NOMO-1 treated with DMSO at 0.1 percent for 48 hours (cell line): ENCODE measurements at regions not wholly inside any gene's neighbourhood (a gene's known extent, or its start where the extent isn't known, plus 50 kb on each side); places are given as distances from the start of the nearest gene placed in this dataset.

ENCODE experiments used
- DNase-seq: peaks from one replicate; lab custom pipeline; 2025; ENCODE audit not compliant: unreplicated experiment; lab: John Stamatoyannopoulos, UW

DNA sequence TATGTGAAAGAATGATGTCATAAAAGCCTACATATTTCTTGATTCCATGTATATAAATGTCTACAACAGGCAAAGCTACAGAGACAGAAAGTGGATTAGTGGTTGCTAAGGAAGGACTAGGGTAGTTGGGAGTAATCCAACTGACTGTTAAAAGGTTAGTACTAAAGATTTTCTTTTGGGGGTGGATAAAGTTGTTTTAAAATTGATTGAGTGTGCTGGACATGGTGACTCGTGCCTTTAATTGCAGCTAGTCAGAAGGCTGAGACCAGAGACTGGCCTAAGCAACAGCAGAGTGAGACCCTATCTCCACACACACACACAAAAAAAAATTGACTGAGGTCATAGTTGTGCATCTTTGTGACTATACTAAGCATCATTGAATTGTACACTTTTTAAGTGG lies 234.3 kb downstream of the C12orf50 start:
- DNase-seq, result no peak

DNA sequence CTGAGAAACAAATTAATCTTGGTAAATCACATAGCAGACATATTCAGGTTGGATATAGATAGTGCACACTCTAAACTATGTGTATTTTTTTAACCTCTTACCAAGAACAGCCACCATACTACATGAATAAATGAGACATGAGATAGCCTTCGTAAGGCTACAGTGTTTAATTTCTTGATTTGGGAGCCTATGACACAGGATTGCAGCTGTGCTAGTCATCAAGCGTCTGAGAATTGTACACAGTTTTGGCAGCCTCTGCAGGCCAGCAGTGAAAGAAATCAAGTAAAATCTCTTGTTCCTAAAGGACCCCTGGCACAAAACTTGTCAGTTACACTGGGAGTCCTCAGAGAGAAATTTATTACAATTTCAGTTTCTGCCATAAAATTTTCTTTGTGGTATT lies 236.1 kb downstream of the C12orf50 start:
- no peak for DNase-seq

DNA sequence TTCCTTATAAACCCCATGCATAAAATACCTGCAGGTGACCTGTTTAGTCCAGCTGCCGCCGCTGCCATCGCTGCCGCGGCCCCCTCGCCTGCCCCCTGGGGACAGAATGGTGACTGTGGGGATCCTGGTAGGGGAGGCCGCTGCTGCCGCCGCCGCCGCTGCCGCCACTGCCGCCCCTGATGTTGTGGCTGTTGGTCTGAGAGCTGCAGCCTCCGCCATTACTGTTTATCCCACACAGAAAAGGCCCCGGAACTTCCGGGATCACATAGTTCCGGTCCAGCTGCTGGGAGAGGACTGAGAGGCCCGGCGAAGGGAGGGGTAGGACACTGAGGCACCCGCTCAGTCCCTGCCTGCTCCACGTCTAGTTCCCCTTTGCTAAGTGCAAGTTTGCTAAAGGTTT lies 244.9 kb downstream of the C12orf50 start:
- no peak for DNase-seq

DNA sequence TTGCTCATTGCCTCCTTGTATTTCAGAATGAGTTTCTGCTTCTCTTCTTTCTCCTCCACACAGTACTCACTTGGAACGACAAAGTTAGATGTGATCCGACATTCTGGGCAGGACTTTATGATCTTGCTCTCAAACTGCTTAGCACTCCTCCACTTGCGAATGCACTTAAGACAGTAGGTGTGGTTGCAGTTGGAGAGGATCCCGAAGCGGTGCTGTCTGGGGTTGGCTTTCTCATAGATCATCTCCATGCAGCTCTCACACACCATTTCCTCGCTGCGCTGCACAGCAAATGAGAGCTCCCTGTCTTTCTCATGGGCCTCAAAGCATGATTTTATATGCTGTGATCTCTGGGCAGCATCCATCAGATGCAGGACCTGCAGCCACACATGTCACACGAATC lies 245.7 kb downstream of the C12orf50 start:
- no peak for DNase-seq

DNA sequence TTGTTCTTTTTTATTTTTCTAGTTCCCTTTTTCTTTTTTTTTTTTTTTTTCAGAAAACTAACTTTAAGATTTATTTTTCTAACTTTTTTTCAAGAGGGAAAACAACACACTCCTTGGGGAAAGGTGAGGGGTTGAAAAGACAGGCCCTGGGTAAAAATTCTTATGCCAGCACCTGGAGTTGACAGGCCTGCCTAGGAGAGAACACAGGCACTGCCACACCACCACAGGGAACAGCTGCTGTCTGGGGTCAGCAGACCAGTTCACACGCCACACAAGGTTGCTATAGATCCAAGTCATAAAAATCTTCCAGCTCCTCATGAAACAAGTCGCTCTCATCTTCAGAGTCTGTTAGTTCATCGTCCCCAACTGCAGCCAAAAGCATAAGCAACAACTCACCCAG lies 246.4 kb downstream of the C12orf50 start:
- DNase-seq, result no peak

DNA sequence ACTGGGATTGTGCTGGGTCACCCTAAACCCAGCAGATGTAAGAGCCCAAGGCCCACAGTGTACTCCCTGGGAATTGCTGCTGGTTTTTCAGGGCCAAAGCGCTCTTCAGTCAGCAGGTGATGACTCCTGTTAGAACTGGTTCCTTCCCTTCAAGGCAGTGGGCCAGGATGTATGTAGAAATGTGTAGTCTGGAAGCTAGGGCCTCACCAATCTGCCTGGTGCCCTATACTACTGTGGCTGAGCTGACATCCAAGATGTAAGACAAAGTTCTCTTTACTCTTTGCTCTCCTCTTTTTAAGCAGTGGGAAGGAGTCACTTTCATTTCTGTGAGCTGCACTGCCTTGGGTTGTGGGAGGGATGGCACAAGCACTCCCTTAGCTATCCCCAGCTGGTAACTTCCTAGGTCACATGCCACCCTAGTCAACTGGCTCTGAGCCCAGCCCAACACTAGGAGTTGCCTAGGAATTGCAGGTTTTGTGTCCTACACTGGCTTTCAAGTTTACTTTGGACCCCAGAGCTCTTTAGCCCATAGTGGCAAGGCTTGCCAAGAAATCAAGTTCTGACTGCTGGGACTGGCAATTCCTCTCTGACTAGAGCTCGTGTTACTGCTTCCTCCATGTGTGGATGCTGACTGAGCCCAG lies 249.2 kb downstream of the C12orf50 start:
- no peak for DNase-seq

DNA sequence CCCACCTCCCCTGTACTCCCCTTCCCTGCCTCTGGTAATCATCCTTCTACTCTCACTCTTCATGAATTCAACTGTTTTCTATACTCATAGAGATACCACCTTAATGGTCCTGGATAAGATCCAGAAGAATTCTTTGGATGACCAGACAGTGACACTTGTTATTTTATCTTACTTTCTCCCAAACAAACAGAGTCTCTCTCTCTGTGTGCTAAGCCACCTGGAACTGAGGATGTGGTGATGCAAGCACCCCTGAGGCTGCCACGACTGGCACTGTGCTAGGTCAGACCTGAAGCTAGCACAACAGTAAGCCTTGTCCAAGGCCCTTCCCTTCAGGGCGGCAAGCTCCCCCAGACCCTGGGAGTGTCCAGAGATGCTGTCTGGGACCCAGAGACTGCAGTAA lies 250.2 kb downstream of the C12orf50 start:
- no peak for DNase-seq

DNA sequence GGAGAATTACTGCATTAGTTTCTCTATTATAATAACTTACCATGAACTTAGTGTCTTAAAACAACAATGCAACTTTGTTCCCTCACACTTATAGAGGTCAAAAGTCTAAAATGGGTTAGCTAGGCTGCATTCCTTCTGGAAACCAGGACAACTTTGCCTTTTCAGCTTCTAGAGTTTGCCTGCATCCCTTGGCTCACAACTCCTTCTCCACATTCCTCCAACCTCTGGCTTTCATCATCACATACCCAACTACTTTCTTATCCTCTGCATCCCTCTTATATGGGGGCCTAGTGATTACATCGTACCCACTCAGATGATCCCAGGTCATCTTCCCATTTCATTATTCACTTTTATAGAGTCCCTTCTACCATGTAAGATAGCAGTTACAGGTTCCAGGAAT lies 251.1 kb downstream of the C12orf50 start:
- no peak for DNase-seq

DNA sequence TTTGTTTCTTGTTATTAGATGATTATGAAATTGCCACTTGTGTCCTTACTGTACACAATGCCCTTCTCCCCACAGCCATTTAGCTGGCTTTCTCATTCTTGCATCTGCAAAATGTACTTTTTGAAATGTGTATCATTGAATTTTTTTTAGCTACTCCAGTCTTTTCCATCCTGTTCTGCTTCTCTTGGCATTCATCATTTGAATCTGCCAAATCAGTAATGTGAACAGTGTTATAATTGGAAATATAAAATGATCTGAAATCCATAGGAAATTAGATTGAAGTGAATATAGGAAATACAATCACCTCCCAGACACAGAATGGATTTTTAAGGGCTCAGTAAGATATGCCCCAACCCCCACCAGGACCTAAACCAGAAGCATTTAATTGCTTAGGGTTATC lies 253.4 kb downstream of the C12orf50 start:
- DNase-seq, result no peak

DNA sequence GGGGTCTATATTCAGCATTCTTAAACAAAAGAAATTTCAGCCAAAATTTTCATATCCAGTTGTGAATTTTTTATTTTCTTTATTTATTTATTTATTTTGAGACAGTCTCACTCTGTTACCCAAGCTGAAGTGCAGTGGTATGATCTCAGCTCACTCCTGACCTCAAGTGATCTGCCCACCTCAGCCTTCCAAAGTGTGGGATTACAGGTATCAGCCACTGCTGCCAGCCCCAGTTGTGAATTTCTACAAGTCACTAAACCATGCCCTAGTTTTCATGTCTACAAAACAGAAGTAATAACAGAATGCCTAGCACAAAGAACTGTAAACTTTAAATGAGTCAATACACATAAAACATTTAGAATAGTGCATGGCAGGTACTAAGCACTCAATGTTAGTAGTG lies 254.2 kb downstream of the C12orf50 start:
- no peak for DNase-seq

DNA sequence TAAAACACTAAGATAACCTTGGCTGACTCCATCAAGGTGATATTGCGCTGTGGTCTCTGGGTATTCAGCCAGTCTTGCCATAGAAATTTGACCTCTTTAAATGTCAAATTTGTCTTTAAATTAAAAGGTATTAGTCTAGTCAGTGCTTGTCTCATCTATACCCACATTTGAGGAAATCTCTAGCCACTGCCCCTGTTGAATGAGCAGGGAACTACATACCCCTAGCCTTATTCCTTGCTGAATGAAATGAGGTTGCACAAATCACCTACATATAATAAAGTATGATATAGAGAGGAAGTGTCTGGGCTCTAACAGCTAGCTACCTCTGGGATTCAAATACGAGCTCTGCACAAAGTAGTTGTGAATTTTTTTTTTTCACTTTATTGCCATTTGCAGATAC lies 256.8 kb downstream of the C12orf50 start:
- DNase-seq, result no peak

DNA sequence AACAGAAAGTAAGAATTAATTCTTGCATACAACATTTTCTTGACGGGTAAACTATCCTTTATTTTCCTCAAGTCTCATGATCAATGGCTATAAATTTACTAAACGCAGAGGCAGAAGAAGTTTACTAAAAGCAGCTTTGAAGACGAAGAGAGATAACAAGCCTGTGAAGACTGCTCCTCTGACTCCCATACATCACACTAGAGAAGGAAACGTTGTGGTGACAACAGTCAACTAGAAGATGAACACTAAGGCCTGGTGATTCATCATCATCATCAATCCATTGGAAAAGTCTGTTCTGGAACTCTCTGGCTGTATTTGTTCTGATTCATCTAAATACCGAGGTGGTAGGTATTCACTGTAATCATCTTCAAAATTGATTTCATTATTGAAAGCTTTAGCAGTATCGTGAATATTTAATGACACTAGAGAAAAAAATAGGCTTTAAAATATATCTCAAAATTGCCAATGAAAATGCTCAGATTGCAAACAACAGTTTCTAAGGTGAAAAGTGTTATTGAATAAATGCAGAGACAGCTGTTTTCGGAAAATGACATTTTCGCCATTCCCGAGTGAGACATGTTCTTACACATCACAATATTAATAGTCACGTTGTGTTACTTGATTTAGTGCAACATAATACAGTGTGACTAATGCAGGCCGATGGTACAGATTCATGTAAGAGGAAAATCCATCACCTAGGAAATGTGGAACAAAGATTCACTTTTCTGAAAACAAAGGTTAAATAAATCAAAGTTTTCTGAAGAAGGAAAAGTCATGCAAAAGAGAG lies 260.5 kb downstream of the C12orf50 start:
- no peak for DNase-seq

DNA sequence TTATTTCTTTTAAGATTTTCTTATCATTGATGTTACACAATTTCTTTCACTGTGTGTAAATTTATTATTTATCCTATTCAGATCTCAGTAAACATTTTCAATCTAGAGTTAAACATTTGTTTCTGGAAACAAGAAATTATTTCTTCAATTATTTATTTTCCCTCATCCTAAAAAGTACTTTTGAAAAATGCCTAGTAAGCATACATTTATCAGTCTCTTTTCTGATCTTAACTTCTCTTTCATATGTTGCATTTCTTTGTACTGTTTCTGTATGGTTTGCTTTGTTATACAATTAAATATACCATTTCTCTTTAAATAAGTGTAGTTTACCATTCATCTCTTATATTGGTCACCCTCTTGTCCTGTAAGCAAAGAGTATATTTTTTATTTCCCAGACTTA lies 263.2 kb downstream of the C12orf50 start:
- DNase-seq, result no peak

DNA sequence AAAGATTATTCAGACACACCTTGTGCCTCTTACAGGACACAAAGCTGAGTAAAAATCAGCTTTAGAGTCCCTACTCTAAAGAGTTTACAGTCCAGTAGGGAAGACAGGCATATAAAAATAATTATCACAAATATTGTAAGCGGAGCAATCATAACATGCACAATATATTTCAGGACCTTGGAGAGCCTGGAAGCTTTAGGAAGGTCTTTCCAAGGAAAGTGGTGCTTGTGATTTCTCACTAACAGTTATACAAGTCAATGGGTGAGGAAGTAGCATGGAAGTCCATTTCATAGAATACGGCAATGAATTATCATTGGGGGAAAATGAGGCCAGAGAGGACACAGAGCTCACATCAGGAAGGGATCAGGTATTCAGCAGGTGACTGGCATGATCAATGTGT lies 268.3 kb downstream of the C12orf50 start:
- no peak for DNase-seq

DNA sequence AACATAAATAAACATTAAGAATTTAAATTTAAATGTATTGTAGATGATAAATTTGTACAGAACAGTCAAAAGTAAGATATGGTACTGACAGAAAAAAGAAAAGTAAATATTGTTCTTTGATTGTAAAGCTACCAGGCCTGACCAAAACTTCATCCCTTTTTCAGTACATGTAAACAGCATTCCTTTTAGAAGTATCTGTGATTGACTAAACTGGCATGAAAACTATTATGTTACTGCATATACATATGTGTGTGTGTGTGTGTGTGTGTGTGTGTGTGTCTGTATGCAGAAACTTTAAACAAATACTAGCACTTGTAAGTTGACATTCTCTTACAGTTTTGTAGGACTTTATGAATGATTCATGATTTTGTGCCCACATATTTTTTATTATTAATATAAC lies 270.9 kb downstream of the C12orf50 start:
- DNase-seq, result no peak

DNA sequence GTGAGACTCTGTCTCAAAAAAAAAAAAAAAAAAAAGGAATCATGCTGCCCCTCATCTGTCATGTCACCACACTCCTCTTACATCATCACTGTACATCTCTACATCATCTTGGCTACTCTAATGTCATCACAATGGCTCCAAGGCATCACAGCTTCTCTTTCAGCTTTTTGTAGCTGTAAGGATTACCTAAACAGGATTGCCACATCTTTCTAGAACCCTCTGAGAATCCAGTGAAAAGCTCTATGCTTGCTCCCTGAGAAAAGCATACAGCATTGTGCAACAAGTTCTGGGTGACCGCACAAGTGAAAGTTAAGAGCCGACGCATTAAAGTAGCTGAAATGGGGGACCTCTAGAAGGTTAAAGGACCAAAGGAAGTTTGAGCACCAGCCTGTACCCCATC lies 272.5 kb downstream of the C12orf50 start:
- no peak for DNase-seq

DNA sequence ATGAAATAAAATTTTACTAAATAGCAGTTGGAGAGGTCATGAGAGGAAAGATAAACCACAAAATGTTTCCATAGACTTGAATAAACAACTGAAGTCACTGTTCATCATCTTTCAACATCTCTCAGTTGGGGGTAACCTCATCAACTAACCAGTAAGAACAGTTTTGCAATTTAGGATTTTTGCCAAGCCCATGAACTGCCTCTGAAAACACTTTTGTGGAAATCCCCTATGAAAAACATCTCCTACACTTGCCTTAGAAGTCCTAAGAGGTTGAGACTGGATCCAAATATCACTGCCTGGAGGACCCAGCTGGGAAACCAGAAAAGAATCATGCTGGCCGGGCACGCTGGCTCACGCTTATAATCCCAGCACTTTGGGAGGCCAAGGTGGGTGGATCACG lies 273.1 kb downstream of the C12orf50 start:
- DNase-seq, result no peak

DNA sequence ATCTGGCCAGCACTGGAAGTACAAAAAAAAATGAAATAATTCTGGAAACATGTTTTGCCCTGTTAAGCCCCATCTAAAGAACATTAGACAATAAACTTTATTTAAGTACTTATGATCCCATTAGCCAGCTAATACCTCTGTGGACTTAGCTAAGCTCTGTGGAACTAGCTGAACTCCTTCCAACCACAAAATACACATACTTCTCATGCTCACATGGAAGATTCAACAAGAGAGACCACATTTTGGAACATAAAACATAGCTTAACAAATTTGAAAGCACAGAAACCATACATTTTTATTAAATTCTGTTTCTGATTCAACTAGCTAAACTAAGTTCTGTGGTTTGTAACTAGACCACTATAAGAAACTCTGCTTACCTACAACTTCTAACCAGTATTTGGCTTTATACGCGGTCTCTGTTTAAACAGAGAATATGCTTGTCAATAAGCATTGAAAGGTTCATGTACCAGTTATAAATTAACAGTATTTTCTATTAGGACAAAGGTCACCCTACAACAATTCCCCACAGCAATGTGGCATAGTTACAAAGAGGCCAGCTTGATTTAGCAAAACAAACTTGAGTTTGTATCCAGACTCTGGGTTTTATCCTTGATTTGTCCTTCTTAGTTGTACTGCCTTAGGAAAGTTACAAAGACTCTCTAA lies 300.1 kb downstream of the C12orf50 start:
- no peak for DNase-seq

DNA sequence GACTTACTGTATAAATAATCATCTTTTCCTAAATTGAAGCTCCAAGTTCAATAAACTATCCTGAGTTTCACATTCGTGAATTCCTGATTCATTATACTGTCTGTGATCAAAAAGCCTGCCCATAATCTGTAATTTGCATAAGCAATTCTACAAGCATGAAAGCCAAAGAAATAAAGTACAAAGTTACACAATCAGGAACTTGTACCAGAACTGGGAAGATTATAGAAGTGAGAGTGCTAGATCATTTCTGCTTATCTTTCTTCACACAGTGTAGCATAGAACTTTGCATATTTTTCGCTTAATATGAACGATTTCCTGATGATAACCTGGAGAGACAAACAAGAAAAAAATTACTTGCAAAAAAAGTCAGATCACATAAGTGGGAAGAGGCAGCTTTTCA lies 308.2 kb downstream of the C12orf50 start:
- DNase-seq, result no peak

DNA sequence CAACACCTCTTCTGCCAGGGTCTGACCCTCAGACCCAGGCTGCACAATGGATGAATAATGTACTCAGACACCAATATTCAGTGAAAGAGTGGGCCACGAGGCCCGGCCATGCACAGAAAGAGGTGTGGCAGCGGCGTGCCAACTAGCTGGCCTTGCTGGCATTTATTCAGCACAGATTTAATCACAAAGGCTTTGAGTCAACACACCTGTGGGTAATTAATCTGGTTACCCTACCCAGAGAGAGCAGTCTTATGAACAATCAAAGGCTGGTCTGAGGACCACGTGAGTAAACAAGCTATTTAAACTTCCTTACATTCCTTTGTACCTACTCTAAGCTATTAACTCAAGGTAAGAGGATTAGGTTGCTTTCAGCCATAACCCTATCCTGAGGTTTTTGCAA lies 324.8 kb downstream of the C12orf50 start:
- no peak for DNase-seq

DNA sequence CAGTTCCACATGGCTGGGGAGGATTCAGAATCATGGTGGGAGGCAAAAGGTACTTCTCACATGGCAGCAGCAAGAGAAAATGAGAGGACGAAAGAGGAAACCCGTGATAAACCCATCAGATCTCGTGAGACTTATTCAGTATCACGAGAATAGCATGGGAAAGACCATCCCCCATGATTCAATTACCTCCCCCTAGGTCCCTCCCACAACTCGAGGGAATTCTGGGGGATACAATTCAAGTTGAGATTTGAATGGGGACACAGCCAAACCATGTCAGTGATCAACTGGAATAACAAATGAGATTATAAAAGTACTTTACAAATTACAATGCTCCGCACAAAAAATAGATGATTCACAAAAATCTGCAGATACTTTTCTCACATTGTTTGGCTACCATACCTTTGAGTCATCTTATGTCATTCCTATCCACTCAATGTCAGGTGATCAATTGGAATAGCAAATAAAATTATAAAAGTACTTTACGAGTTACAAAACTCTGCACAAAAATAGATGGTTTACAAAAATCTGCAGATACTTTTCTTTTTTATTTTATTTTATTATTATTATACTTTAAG lies 338.9 kb downstream of the C12orf50 start:
- no peak for DNase-seq

DNA sequence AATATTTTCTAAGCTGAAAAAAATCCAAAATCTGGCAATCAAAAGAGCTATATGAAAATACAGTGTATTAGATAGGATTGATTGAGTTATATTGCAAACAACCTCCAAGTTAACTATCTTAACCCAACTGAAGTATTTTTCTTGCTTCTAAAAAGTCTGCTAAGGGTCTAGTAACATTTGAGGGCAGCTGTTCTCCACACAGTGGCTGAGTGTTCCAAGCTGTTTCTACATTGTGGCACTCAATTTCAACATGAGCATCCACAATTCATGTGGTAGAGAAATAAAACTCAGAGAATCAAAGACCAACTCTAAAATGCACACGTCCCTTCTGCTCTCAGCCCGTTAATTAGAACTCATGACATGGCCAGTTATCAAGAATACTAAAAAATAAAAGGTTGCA lies 340.0 kb downstream of the C12orf50 start:
- no peak for DNase-seq
